GM21529 (cell line): ENCODE measurements at regions not wholly inside any gene's neighbourhood (a gene's known extent, or its start where the extent isn't known, plus 50 kb on each side); places are given as distances from the start of the nearest gene placed in this dataset.
"Not testable (repeated sequence)": the region's sequence is repeated elsewhere in the genome, so short reads cannot be mapped to it uniquely, and the experiment has no call there.

Source experiments
- ATAC-seq: cut with Tn5 transposase; IDR thresholded peaks from one replicate; pipeline ENCODE4 v1.9.1; 2021; ENCODE audit not compliant: unreplicated experiment

- ATAC-seq = no peak
These were observed 108.7 kb upstream of the RHOBTB1 start for GRCh38 chr10:61052469-61053205.

- no peak for ATAC-seq
These were observed 107.4 kb upstream of the RHOBTB1 start for GRCh38 chr10:61051344-61051743.

- ATAC-seq = no peak
These were observed 106.2 kb upstream of the RHOBTB1 start for GRCh38 chr10:61050120-61050745.

- no peak for ATAC-seq
These were observed 105.4 kb upstream of the RHOBTB1 start for GRCh38 chr10:61049386-61049785.

GRCh38 chr10:61047788-61048560 lies 104.0 kb upstream of the RHOBTB1 start:
- no peak for ATAC-seq

- ATAC-seq = no peak
These were observed 103.1 kb upstream of the RHOBTB1 start for GRCh38 chr10:61047081-61047480.

GRCh38 chr10:61045480-61045879 lies 101.5 kb upstream of the RHOBTB1 start:
- not testable (repeated sequence) for ATAC-seq

GRCh38 chr10:61042533-61042932 lies 98.5 kb upstream of the RHOBTB1 start:
- ATAC-seq = no peak

GRCh38 chr10:61040399-61041016 lies 96.5 kb upstream of the RHOBTB1 start:
- ATAC-seq = no peak

GRCh38 chr10:61039868-61040267 lies 95.9 kb upstream of the RHOBTB1 start:
- ATAC-seq = no peak

- ATAC-seq = not testable (repeated sequence)
These were observed 93.4 kb upstream of the RHOBTB1 start for GRCh38 chr10:61037261-61037830.

GRCh38 chr10:61036148-61036547 lies 92.2 kb upstream of the RHOBTB1 start:
- ATAC-seq = not testable (repeated sequence)

- no peak for ATAC-seq
These were observed 87.4 kb upstream of the RHOBTB1 start for GRCh38 chr10:61031341-61031740.

- no peak for ATAC-seq
These were observed 85.4 kb upstream of the RHOBTB1 start for GRCh38 chr10:61029411-61029810.

- ATAC-seq = no peak
These were observed 84.9 kb upstream of the RHOBTB1 start for GRCh38 chr10:61028861-61029361.

GRCh38 chr10:61024856-61025201 lies 80.8 kb upstream of the RHOBTB1 start:
- ATAC-seq = peak; percentile 62

GRCh38 chr10:61024151-61024855 lies 80.3 kb upstream of the RHOBTB1 start:
- no peak for ATAC-seq

GRCh38 chr10:61023053-61023452 lies 79.1 kb upstream of the RHOBTB1 start:
- no peak for ATAC-seq

GRCh38 chr10:61021926-61022325 lies 77.9 kb upstream of the RHOBTB1 start:
- ATAC-seq = no peak

- ATAC-seq = no peak
These were observed 76.6 kb upstream of the RHOBTB1 start for GRCh38 chr10:61020420-61021158.
